Epidermal melanocyte (primary cell): ENCODE measurements at regions not wholly inside any gene's neighbourhood (a gene's known extent, or its start where the extent isn't known, plus 50 kb on each side); places are given as distances from the start of the nearest gene placed in this dataset.

Experiments
- DNase-seq: peaks from one replicate; pipeline ENCODE4 v3.0.0; 2011; ENCODE audit warnings: low spot score; ENCODE audit not compliant: insufficient read length

GRCh38 chr14:84108746-84109457 lies 1421.0 kb upstream of the FLRT2 start:
- DNase-seq, result no peak

- no peak for DNase-seq
Observed at GRCh38 chr14:84112589-84112988, 1417.4 kb upstream of the FLRT2 start.

GRCh38 chr14:84125676-84126075 lies 1404.3 kb upstream of the FLRT2 start:
- no peak for DNase-seq

GRCh38 chr14:84127495-84127894 lies 1402.4 kb upstream of the FLRT2 start:
- no peak for DNase-seq

GRCh38 chr14:84128050-84128449 lies 1401.9 kb upstream of the FLRT2 start:
- no peak for DNase-seq

- no peak for DNase-seq
Observed at GRCh38 chr14:84129007-84129406, 1400.9 kb upstream of the FLRT2 start.

- DNase-seq, result no peak
Observed at GRCh38 chr14:84129941-84130340, 1400.0 kb upstream of the FLRT2 start.

GRCh38 chr14:84131924-84132323 lies 1398.0 kb upstream of the FLRT2 start:
- no peak for DNase-seq

- DNase-seq, result no peak
Observed at GRCh38 chr14:84144166-84144565, 1385.8 kb upstream of the FLRT2 start.

GRCh38 chr14:84152452-84152851 lies 1377.5 kb upstream of the FLRT2 start:
- no peak for DNase-seq

GRCh38 chr14:84162633-84163032 lies 1367.3 kb upstream of the FLRT2 start:
- no peak for DNase-seq

GRCh38 chr14:84167026-84167425 lies 1362.9 kb upstream of the FLRT2 start:
- DNase-seq, result no peak

GRCh38 chr14:84180336-84180735 lies 1349.6 kb upstream of the FLRT2 start:
- no peak for DNase-seq

GRCh38 chr14:84181072-84181471 lies 1348.9 kb upstream of the FLRT2 start:
- no peak for DNase-seq

GRCh38 chr14:84195514-84195913 lies 1334.4 kb upstream of the FLRT2 start:
- DNase-seq, result no peak

- no peak for DNase-seq
Observed at GRCh38 chr14:84197704-84198103, 1332.2 kb upstream of the FLRT2 start.

- DNase-seq, result no peak
Observed at GRCh38 chr14:84202486-84202885, 1327.5 kb upstream of the FLRT2 start.

- no peak for DNase-seq
Observed at GRCh38 chr14:84203896-84204295, 1326.0 kb upstream of the FLRT2 start.

- DNase-seq, result no peak
Observed at GRCh38 chr14:84208451-84208850, 1321.5 kb upstream of the FLRT2 start.

GRCh38 chr14:84209031-84209430 lies 1320.9 kb upstream of the FLRT2 start:
- DNase-seq, result no peak

GRCh38 chr14:84217066-84217465 lies 1312.9 kb upstream of the FLRT2 start:
- DNase-seq, result no peak

- no peak for DNase-seq
Observed at GRCh38 chr14:84225268-84225667, 1304.7 kb upstream of the FLRT2 start.

- no peak for DNase-seq
Observed at GRCh38 chr14:84228702-84229101, 1301.2 kb upstream of the FLRT2 start.

- DNase-seq, result no peak
Observed at GRCh38 chr14:84234281-84234680, 1295.7 kb upstream of the FLRT2 start.
